GM12874 (cell line): ENCODE measurements at regions not wholly inside any gene's neighbourhood (a gene's known extent, or its start where the extent isn't known, plus 50 kb on each side); places are given as distances from the start of the nearest gene placed in this dataset.

Experiments
- CTCF ChIP-seq: IDR thresholded peaks from 2 replicates; pipeline ENCODE4 v1.5.1; 2011; ENCODE audit warnings: low read depth, mild to moderate bottlenecking, control low read depth, low read length, moderate library complexity; ENCODE audit not compliant: insufficient read depth

DNA sequence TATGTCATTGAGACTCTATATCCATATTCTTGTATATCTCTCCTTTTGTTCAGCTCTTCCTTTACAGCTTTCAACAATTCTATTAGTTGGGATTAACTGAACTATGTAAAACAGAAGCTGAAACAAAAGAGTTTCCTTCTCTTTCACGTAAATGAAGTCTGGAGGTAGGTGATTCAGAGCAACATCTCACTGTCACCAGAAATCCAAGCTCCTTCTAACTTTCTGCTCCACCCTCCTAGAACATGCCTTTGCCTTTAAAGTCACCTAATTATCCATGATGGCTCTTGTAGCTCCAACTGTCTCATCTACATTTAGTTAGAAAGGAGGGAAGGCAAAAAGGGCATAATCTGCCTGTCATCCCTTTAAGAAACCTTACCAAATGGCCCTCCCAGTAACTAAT, 458.2 kb upstream of the MDFIC2 start:
- no peak for TF ChIP-seq CTCF

GRCh38 chr3:70766301-70766700, 453.9 kb upstream of the MDFIC2 start:
- no peak for TF ChIP-seq CTCF

GRCh38 chr3:70763894-70764293, 451.5 kb upstream of the MDFIC2 start:
- TF ChIP-seq CTCF, result no peak

DNA sequence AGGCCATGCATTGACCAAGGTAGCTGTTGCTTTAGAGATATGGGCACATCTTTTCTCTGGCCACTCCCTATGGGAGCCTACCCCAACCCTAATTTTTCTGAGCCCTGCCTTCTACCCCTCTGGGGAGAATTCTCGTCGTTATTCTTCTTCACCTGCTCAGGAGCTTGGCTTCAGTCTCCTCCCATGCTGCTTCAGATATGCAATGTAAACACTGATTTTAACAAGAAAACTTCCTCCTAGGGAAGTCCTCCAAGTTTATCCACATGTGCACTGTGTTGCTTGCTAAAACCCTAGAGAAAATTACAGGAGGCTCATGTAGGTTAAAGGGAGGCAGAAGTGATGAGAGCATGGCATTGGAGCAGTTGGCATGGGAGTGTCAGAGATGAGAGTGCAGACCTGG, 445.2 kb upstream of the MDFIC2 start:
- TF ChIP-seq CTCF, result no peak

DNA sequence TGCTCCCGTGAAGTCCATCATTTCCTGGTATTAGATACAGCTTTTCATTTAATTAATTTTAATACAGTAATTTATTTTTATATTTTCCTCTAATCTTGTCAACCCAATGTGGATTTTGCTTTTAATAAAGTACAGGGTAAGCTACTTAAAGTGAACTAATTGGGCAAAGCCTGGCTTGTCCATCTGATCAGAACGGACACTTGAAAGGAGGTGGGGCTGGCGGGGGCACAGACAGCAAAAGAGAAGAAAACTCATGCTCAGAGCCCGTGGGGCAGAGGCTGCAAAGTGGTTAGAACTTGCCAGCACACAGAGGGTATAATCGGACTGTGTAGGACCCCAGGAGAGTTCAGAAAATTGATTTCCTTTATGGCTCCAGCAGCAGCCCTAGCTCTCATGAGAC, 443.1 kb upstream of the MDFIC2 start:
- TF ChIP-seq CTCF, result no peak

DNA sequence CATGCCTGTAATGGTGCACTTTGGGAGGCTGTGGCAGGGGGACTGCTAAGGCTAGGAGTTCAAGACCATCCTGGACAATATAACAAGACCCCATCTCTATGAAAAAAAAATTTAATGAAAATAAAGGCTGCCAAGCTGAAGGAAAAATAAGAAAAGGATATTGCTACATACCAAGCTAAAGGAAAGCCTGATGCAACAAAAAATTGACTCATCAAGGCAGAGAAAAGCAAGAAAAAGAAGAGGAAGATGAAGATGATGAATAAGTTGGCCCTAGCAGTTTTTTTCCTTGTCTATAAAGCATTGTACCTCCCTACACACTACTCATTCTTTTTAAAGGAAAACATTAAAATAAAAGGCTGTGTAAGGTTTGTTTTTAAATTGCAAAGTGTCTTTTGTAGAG, 441.9 kb upstream of the MDFIC2 start:
- TF ChIP-seq CTCF, result no peak

DNA sequence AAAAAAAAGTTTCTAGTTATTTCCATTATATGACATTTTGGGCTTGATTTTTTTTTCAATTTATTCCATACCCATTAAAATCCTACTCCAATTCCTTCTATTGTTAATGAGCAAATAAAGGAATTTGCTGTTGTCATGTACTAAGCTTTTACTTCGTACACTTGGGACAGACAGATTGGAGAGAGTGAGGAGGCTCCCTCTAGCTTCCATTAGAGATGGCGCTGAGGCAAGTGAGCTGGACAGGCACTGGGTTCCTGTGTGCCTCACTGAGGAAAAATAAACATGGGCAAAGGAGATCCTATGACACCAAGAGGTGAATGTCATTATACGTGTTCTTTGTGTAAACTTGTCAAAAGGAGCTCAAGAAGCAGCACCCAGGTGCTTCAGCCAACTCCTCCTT, 441.1 kb upstream of the MDFIC2 start:
- no peak for TF ChIP-seq CTCF

- TF ChIP-seq CTCF, result no peak
Observed at GRCh38 chr3:70752051-70752450, 439.6 kb upstream of the MDFIC2 start.
